HG03108 (cell line): ENCODE measurements at regions not wholly inside any gene's neighbourhood (a gene's known extent, or its start where the extent isn't known, plus 50 kb on each side); places are given as distances from the start of the nearest gene placed in this dataset.

Source experiments
- ATAC-seq: cut with Tn5 transposase; IDR thresholded peaks from one replicate; pipeline ENCODE4 v1.9.1; 2021; ENCODE audit warnings: moderate library complexity; ENCODE audit not compliant: unreplicated experiment

GRCh38 chr2:133666621-133667020, 98.4 kb upstream of the NCKAP5 start:
- no peak for ATAC-seq

GRCh38 chr2:133667085-133667484, 98.8 kb upstream of the NCKAP5 start:
- no peak for ATAC-seq

- no peak for ATAC-seq
These were observed 99.7 kb upstream of the NCKAP5 start for GRCh38 chr2:133667968-133668367.

GRCh38 chr2:133668547-133668946, 100.3 kb upstream of the NCKAP5 start:
- no peak for ATAC-seq

- ATAC-seq: no peak
These were observed 105.1 kb upstream of the NCKAP5 start for GRCh38 chr2:133673305-133673905.

GRCh38 chr2:133674066-133674432, 105.8 kb upstream of the NCKAP5 start:
- no peak for ATAC-seq

- ATAC-seq: no peak
These were observed 106.4 kb upstream of the NCKAP5 start for GRCh38 chr2:133674433-133675331.

- ATAC-seq: no peak
These were observed 108.3 kb upstream of the NCKAP5 start for GRCh38 chr2:133676392-133677130.

GRCh38 chr2:133680343-133681049, 112.2 kb upstream of the NCKAP5 start:
- ATAC-seq: no peak

GRCh38 chr2:133682347-133682746, 114.1 kb upstream of the NCKAP5 start:
- no peak for ATAC-seq

GRCh38 chr2:133682906-133683305, 114.6 kb upstream of the NCKAP5 start:
- no peak for ATAC-seq

- no peak for ATAC-seq
These were observed 117.5 kb upstream of the NCKAP5 start for GRCh38 chr2:133685636-133686215.

GRCh38 chr2:133690780-133691179, 122.5 kb upstream of the NCKAP5 start:
- ATAC-seq: no peak

GRCh38 chr2:133691336-133691735, 123.1 kb upstream of the NCKAP5 start:
- ATAC-seq: no peak

- ATAC-seq: no peak
These were observed 137.0 kb upstream of the NCKAP5 start for GRCh38 chr2:133705287-133705686.

GRCh38 chr2:133710613-133711012, 142.3 kb upstream of the NCKAP5 start:
- no peak for ATAC-seq

- ATAC-seq: no peak
These were observed 142.9 kb upstream of the NCKAP5 start for GRCh38 chr2:133711201-133711600.

GRCh38 chr2:133711806-133712205, 143.5 kb upstream of the NCKAP5 start:
- no peak for ATAC-seq

- ATAC-seq: no peak
These were observed 144.1 kb upstream of the NCKAP5 start for GRCh38 chr2:133712369-133712768.

- ATAC-seq: no peak
These were observed 144.9 kb upstream of the NCKAP5 start for GRCh38 chr2:133713049-133713580.

GRCh38 chr2:133716166-133716565, 147.9 kb upstream of the NCKAP5 start:
- ATAC-seq: no peak
